ENCODE measurements at regions not wholly inside any gene's neighbourhood (a gene's known extent, or its start where the extent isn't known, plus 50 kb on each side); places are given as distances from the start of the nearest gene placed in this dataset.

GRCh38 chr16:60123392-60124023, 1389.4 kb upstream of the GOT2 start:
- Histone ChIP-seq H3K4me2 (no peak overlapping the region), H3K9me3 (no peaks in the 10 kb centered on the region), H3K4me3 (no peak overlapping the region), H3K4me1 (no peaks in the 10 kb centered on the region), H3K27ac (no peak overlapping the region)
- ChIA-PET POLR2A (no interaction called here), CTCF (no interaction called here)
- no peak for TF ChIP-seq ATOH8 (CRISPR knock-in tag; IDR thresholded peaks at IDR 0.05; ENCODE audit: low read depth)
- WGBS (ENCODE audit: missing lambda C conversion rate), result 20% methylated on average over 4 of the region's 4 CpGs
- no peak for FAIRE-seq
- DNase-seq (ENCODE audit: low read depth in 1 of 2, low spot score in 1 of 2), result no peak
- no peak for ATAC-seq

- H3K9me3 ChIP-seq, result no peaks in the 10 kb centered on the region
- ATAC-seq (no peak), DNase-seq (ENCODE audit: low read depth in 1 of 2, low spot score in 1 of 2) (no peak), FAIRE-seq (no peak)
- H3K4me1 ChIP-seq, result no peaks in the 10 kb centered on the region
- POLR2A ChIA-PET, result no interaction called here
- CTCF ChIA-PET, result no interaction called here
- no peak for TF ChIP-seq HEYL (CRISPR knock-in tag; IDR thresholded peaks at IDR 0.05)
- no peak for TF ChIP-seq CTCF (IDR thresholded peaks at IDR 0.05)
- TF ChIP-seq NPAS2 (CRISPR knock-in tag; IDR thresholded peaks at IDR 0.05; ENCODE audit: borderline replicate concordance), result no peak
- no peak for TF ChIP-seq PHF8 (IDR thresholded peaks at IDR 0.05; ENCODE audit: borderline replicate concordance, low read depth)
- TF ChIP-seq REST (IDR thresholded peaks at IDR 0.05), result no peak
- no peak for TF ChIP-seq HOXA7 (CRISPR knock-in tag; IDR thresholded peaks at IDR 0.05)
- TF ChIP-seq ELK1 (IDR thresholded peaks at IDR 0.05; ENCODE audit: low read depth, low read length), result no peak
- no peak for TF ChIP-seq CHD2 (IDR thresholded peaks at IDR 0.05; ENCODE audit: low read length, partially characterized antibody)
- no peak for TF ChIP-seq RNF2 (IDR thresholded peaks at IDR 0.05; ENCODE audit: borderline replicate concordance, low read depth)
- TF ChIP-seq HOXB13 (CRISPR knock-in tag; IDR thresholded peaks at IDR 0.05; ENCODE audit: low read depth), result no peak
- TF ChIP-seq MAZ (IDR thresholded peaks at IDR 0.05; ENCODE audit: borderline replicate concordance, low read depth, low read length), result no peak
- TF ChIP-seq JUN (IDR thresholded peaks at IDR 0.05), result no peak
- TF ChIP-seq RCOR1 (IDR thresholded peaks at IDR 0.05; ENCODE audit: low read depth, low read length), result no peak
- no peak for TF ChIP-seq E2F6 (IDR thresholded peaks at IDR 0.05; ENCODE audit: borderline replicate concordance, low read depth)
- no peak for TF ChIP-seq NR3C1 (IDR thresholded peaks at IDR 0.05)
- TF ChIP-seq ZC3H11A (IDR thresholded peaks at IDR 0.05), result no peak
- TF ChIP-seq POLR2A (IDR thresholded peaks at IDR 0.05; ENCODE audit: low read length), result no peak
- no peak for TF ChIP-seq RAD21 (conservative IDR thresholded peaks at IDR 0.05 in 1 of 2, IDR thresholded peaks at IDR 0.05 in 1 of 2)
- no peak overlapping the region for H3K27ac ChIP-seq
- no peak overlapping the region for H3K4me3 ChIP-seq
- 62% methylated on average over 10 of the region's 14 CpGs for WGBS (ENCODE audit: missing lambda C conversion rate)
- no peak overlapping the region for H3K4me2 ChIP-seq
Observed at GRCh38 chr16:60120586-60120985, 1386.5 kb upstream of the GOT2 start.
